ENCODE measurements at regions not wholly inside any gene's neighbourhood (a gene's known extent, or its start where the extent isn't known, plus 50 kb on each side); places are given as distances from the start of the nearest gene placed in this dataset.
"Not testable (repeated sequence)": the region's sequence is repeated elsewhere in the genome, so short reads cannot be mapped to it uniquely, and the experiment has no call there.

DNA sequence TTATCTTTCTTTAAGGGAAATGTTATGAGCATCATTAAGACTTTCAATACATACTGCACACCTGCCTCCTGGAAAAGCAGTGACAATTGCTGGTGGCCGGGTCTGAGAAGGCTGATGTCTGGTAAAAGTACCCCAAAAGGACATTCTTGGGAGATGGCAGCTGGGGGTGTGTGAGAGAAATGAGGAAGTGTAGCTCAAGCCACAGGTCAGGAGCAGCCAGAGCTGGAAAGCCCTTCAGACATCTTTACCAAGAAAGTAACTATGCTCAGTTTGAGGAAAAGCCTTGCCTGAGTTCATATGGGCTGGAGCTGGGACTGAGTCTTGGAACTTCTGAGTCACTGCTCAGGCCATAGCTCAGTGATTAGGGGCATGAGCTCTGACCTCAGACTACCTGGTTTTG, 94.7 kb upstream of the N4BP1 start:
- TF ChIP-seq JUND (IDR thresholded peaks at IDR 0.05; ENCODE audit: low read depth), result no peak
- in situ Hi-C loops (cut with HindIII; ENCODE audit: low pct_unique_long_range_greater_than_20kb, low sequenced_read_pairs), result no loop called here
- DNase-seq (ENCODE audit: low read depth in 1 of 2, low spot score in 1 of 2), result no peak

DNA sequence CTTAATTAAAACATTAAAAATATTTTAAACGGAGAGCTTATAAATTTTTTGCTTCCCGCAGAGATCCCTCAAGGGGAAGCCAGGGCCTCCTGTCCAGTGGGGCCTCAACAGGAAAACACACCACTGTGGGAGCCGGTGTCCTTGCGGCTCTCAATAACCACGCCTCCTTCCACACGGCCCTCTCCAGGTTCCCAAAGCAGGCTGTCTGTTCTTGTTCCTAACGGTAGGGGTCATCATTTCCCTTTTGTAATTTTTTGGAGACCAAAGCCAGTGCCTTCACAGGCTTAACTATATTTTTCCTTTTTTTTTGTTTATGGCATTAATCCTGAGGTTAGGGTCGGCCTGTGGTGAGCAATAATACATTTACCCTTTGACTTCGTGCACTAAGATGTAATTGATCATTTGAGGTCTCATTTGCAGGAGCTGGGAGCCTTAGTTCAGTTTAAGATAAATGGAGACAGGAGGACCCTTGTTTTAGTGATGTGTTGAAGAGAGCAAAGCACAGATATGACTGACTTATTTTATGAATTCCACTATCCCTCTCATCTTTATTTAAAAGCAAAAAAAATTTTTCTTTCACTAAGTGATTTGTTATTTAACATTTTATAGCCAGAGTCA, 77.5 kb upstream of the N4BP1 start:
- DNase-seq (ENCODE audit: low read depth in 1 of 2, low spot score in 1 of 2), result peak; percentile 60 to 76
- no peak for TF ChIP-seq JUND (IDR thresholded peaks at IDR 0.05; ENCODE audit: low read depth)
- in situ Hi-C loops (cut with HindIII; ENCODE audit: low pct_unique_long_range_greater_than_20kb, low sequenced_read_pairs), result no loop called here

DNA sequence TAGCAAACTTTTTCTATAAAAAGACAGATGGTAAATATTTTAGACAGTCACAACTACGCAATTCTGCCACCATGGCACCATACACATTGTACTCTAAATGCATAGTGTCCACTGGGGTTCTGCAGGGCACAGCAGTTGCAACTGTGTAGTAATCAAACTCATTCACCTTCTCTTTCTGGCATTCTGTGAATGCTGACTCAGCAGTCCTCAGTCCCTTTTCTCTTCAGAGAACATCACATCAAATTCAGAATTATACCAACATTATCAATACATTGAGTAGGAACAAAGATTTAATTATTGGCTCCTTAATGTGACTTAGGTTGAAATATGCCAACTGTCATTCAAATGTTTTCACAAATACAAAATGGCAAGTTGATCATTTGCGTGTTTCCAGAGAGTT, 74.2 kb upstream of the N4BP1 start:
- DNase-seq (ENCODE audit: low read depth in 1 of 2, low spot score in 1 of 2), result no peak
- in situ Hi-C loops (cut with HindIII; ENCODE audit: low pct_unique_long_range_greater_than_20kb, low sequenced_read_pairs), result no loop called here
- no peak for TF ChIP-seq JUND (IDR thresholded peaks at IDR 0.05; ENCODE audit: low read depth)

DNA sequence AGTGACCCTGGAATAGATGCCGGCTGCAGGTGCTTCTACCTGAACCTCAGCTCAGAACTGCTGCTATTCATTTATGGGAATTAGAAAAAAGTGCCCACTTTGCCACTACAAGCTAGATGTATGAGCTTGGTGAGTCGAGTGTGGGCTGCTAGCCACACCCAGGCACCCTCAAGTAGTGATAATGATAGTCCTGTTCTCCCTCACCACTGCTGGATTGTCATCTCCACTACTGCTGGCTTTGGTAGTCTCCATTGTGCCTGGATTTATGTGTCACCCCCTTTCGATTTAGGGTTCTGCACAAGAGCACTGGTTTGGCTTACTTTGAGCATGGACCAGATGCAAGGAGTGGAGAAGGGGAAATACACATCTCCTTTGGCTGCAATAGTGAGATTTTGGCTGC, 73.0 kb upstream of the N4BP1 start:
- in situ Hi-C loops (cut with HindIII; ENCODE audit: low pct_unique_long_range_greater_than_20kb, low sequenced_read_pairs), result no loop called here
- no peak for DNase-seq (ENCODE audit: low read depth in 1 of 2, low spot score in 1 of 2)
- TF ChIP-seq JUND (IDR thresholded peaks at IDR 0.05; ENCODE audit: low read depth), result no peak

DNA sequence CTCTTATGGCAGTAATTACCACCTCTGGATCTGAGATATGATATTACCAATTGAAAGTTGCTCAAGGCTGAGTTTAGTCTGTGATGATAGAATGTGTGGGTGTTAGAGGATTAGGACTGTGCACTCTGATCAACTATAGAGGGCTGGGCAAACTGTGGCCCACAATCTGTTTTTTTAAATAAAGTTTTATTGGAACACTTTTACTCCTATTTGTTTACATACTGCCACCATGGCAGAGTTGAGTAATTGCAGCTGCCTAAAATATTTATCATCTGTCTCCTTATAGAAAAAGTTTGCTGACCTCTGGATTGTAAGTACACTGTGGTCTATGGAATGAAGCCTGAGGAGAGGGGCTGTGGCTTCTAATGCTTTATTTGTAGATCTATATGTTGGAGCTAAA, 71.5 kb upstream of the N4BP1 start:
- in situ Hi-C loops (cut with HindIII; ENCODE audit: low pct_unique_long_range_greater_than_20kb, low sequenced_read_pairs), result no loop called here
- no peak for DNase-seq (ENCODE audit: low read depth in 1 of 2, low spot score in 1 of 2)
- no peak for TF ChIP-seq JUND (IDR thresholded peaks at IDR 0.05; ENCODE audit: low read depth)

DNA sequence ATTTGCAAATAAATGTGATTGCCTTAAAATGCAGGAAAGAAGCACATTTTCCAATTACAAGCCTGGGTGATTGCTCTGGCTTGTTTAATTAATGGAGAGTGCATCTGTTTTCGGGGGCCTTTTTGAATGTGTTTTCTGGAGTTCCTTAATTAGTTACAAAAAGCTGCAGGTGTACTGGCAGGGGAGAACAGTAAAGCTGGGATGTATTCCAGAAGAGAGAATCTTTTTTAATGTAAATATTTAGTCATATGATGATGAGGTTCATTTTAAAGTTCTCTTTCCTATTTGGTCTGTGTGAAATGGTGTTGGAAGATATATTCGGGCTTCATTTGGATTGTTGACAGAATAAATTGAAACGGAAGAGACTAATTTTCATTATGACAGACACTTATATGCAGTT, 70.9 kb upstream of the N4BP1 start:
- in situ Hi-C loops (cut with HindIII; ENCODE audit: low pct_unique_long_range_greater_than_20kb, low sequenced_read_pairs), result no loop called here
- no peak for DNase-seq (ENCODE audit: low read depth in 1 of 2, low spot score in 1 of 2)
- TF ChIP-seq JUND (IDR thresholded peaks at IDR 0.05; ENCODE audit: low read depth), result no peak

DNA sequence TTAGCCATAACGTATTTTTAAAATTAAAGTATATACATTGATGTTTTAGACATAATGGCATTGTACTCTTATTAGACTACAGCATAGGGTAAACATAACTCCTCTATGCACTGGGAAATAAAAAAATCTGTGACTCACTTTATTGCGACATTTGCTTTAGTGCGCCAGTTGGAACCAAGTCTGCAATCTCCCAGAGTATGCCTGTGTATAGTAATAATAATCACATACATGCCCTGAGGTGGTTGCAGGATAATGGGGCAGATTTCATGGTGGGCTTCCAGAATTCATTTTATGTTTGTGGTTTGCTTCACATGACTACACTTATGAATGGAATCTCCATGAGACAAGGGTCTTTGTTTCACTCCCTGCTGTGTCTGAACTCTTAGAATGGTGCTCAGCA, 66.9 kb upstream of the N4BP1 start:
- in situ Hi-C loops (cut with HindIII; ENCODE audit: low pct_unique_long_range_greater_than_20kb, low sequenced_read_pairs), result no loop called here
- no peak for DNase-seq (ENCODE audit: low read depth in 1 of 2, low spot score in 1 of 2)
- no peak for TF ChIP-seq JUND (IDR thresholded peaks at IDR 0.05; ENCODE audit: low read depth)

DNA sequence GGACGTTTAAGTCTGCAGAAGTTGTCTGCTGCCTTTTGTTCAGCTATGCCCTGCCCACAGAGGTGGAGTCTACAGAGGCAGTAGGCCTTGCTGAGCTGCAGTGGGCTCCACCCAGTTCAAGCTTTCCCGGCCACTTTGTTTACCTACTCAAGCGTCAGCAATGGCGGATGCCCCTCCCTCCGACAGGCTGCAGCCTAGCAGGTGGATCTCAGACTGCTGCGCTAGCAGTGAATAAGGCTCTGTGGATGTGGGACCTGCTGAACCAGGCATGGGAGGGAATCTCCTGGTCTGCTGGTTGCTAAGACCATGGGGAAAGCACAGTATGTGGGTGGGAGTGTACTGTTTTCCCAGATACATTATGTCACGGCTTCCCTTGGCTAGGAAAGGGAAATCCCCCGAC, 58.2 kb upstream of the N4BP1 start:
- in situ Hi-C loops (cut with HindIII; ENCODE audit: low pct_unique_long_range_greater_than_20kb, low sequenced_read_pairs), result not testable (repeated sequence)
- DNase-seq (ENCODE audit: low read depth in 1 of 2, low spot score in 1 of 2), result peak in 1 of 2 experiments; percentile 49

DNA sequence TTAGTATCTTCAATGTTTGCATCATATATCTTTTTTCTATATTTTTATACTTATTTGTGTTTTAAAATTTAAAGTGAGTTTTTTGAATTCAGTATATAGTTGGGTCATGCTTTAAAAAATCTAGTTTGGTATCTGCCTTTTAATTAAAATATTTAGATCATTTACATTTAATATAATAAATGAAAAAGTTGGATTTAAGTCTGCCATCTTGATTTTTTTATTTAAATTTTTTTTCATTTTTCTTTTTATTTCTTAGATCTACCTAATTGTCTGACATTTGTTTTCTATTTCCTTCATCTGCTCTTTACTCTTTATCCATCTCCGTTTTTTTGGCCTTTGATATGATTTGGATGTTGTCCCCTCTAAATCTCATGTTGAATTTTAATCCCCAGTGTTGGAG, 50.0 kb upstream of the N4BP1 start:
- in situ Hi-C loops (cut with HindIII; ENCODE audit: low pct_unique_long_range_greater_than_20kb, low sequenced_read_pairs), result no loop called here
- TF ChIP-seq JUND (IDR thresholded peaks at IDR 0.05; ENCODE audit: low read depth), result no peak
- no peak for DNase-seq (ENCODE audit: low read depth in 1 of 2, low spot score in 1 of 2)

All from T47D (cell line).